Fibroblast of pulmonary artery (primary cell): ENCODE measurements at regions not wholly inside any gene's neighbourhood (a gene's known extent, or its start where the extent isn't known, plus 50 kb on each side); places are given as distances from the start of the nearest gene placed in this dataset.

Experiments used
- DNase-seq: peaks from one replicate; pipeline ENCODE4 v3.0.0-alpha.2; 2010; ENCODE audit warnings: low read depth
- H3K4me3 ChIP-seq: replicated peaks from 2 replicates; pipeline ENCODE4 v1.5.1; 2011; ENCODE audit warnings: low read depth, mild to moderate bottlenecking, control low read depth, low read length, moderate library complexity
- CTCF ChIP-seq: IDR thresholded peaks from 2 replicates; pipeline ENCODE4 v1.5.1; 2011; ENCODE audit warnings: mild to moderate bottlenecking, control low read depth, low read length, inconsistent platforms; ENCODE audit errors: missing control alignments

- TF ChIP-seq CTCF: no peak
- no peak overlapping the region for H3K4me3 ChIP-seq
- no peak for DNase-seq
Measured at GRCh38 chr6:168746013-168746412, 305.0 kb downstream of the SMOC2 start.

GRCh38 chr6:168744861-168745260 lies 303.9 kb downstream of the SMOC2 start:
- no peak overlapping the region for H3K4me3 ChIP-seq
- no peak for TF ChIP-seq CTCF
- no peak for DNase-seq

GRCh38 chr6:168741942-168742782 lies 301.2 kb downstream of the SMOC2 start:
- DNase-seq: no peak
- no peak overlapping the region for H3K4me3 ChIP-seq
- no peak for TF ChIP-seq CTCF

- no peak for DNase-seq
- no peak overlapping the region for H3K4me3 ChIP-seq
- TF ChIP-seq CTCF: no peak
Measured at GRCh38 chr6:168741305-168741704, 300.3 kb downstream of the SMOC2 start.

- no peak for DNase-seq
- TF ChIP-seq CTCF: no peak
- no peak overlapping the region for H3K4me3 ChIP-seq
Measured at GRCh38 chr6:168739381-168739780, 298.4 kb downstream of the SMOC2 start.

- no peak overlapping the region for H3K4me3 ChIP-seq
- TF ChIP-seq CTCF: no peak
- DNase-seq: no peak
Measured at GRCh38 chr6:168737481-168737880, 296.5 kb downstream of the SMOC2 start.

- no peak for DNase-seq
- H3K4me3 ChIP-seq: no peak overlapping the region
- TF ChIP-seq CTCF: no peak
Measured at GRCh38 chr6:168737014-168737413, 296.0 kb downstream of the SMOC2 start.
